Cardiac muscle cell (in vitro differentiated cells and primary cell): ENCODE measurements at regions not wholly inside any gene's neighbourhood (a gene's known extent, or its start where the extent isn't known, plus 50 kb on each side); places are given as distances from the start of the nearest gene placed in this dataset.
"Not testable (repeated sequence)": the region's sequence is repeated elsewhere in the genome, so short reads cannot be mapped to it uniquely, and the experiment has no call there.

Experiments
- DNase-seq, 2 donors: peaks; one replicate each; pipeline versions ENCODE4 v3.0.0 to v3.0.0-alpha.2; 2010 to 2017; ENCODE audit warnings: low read depth in 1 of 2, low spot score in 1 of 2
- H3K27ac ChIP-seq: fragments of 200-600 bp; sonication (generic); 2 replicates; pipeline ENCODE4 v1.5.1; 2016
- H3K27me3 ChIP-seq: fragments of 200-600 bp; sonication (generic); 2 replicates; pipeline ENCODE4 v1.6.0; 2016; ENCODE audit warnings: control low read depth
- H3K36me3 ChIP-seq: fragments of 200-600 bp; sonication (generic); 2 replicates; pipeline ENCODE4 v1.5.1; 2016; ENCODE audit warnings: control low read depth
- H3K4me1 ChIP-seq: fragments of 200-600 bp; sonication (generic); 2 replicates; pipeline ENCODE4 v1.8.1; 2017; ENCODE audit warnings: low read depth, mild to moderate bottlenecking, mixed run types
- H3K4me3 ChIP-seq: fragments of 200-600 bp; sonication (generic); 2 replicates; pipeline ENCODE4 v1.5.1; 2016; ENCODE audit warnings: mild to moderate bottlenecking
- H3K9me3 ChIP-seq: fragments of 200-600 bp; sonication (generic); 2 replicates; pipeline ENCODE4 v1.5.1; 2017; ENCODE audit warnings: low read depth, mild to moderate bottlenecking, control low read depth
- CTCF ChIP-seq: IDR thresholded peaks from 2 replicates; pipeline ENCODE4 v1.5.1; 2012; ENCODE audit warnings: low read depth, mild to moderate bottlenecking, low read length

GRCh38 chr14:97065305-97066067 lies 268.3 kb downstream of the VRK1 start:
- H3K4me1 ChIP-seq, result no peaks in the 10 kb centered on the region
- no peaks in the 10 kb centered on the region for H3K27me3 ChIP-seq
- TF ChIP-seq CTCF, result no peak
- no peaks in the 10 kb centered on the region for H3K9me3 ChIP-seq
- no peak overlapping the region for H3K27ac ChIP-seq
- DNase-seq, result no peak
- H3K4me3 ChIP-seq, result no peak overlapping the region
- H3K36me3 ChIP-seq, result no peaks in the 10 kb centered on the region

DNA sequence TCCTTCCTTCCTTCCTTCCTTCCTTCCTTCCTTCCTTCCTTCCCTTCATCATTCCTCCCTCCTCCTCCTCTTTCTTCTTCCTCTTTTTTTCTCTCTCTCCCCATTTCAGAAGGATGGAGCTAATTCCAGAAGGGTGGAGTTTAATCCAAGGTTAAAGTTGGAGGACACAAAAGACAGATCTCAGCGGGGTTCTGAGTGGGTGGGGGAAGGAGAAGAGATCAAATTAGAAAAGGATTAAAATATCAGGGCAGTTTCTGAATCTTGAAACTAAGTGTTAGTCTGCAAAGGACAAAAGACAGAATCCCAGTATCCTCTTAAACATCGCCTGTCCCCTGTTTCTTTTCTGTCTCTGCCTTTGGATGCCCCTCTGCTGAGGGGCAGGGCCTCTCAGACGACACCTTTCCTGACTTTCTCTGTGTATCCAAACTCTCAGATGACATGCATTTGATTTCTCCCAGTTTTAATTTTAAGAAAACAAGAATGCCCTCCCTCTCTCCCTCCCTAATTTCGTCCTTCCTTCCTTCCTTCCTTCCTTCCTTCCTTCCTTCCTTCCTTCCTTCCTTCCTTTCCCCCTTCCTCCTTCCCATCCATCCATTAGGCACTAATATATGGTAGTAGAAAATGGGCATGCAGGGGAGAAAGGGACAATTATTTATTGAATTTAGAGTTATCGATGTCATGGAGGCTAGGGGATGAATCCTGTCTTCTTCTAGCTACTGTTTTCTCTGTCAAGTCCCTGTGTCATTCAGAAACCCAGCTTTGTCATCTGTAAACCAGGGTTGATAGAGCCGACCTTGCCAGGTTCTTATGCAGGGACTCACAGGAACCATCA lies 269.1 kb downstream of the VRK1 start:
- Histone ChIP-seq H3K36me3 (no peaks in the 10 kb centered on the region), H3K9me3 (no peaks in the 10 kb centered on the region), H3K4me1 (no peaks in the 10 kb centered on the region), H3K27me3 (no peaks in the 10 kb centered on the region), H3K27ac (no peak overlapping the region), H3K4me3 (no peak overlapping the region)
- TF ChIP-seq CTCF, result no peak
- no peak for DNase-seq

- not testable (repeated sequence) for H3K4me1 ChIP-seq, H3K27ac ChIP-seq, H3K27me3 ChIP-seq, H3K4me3 ChIP-seq, H3K9me3 ChIP-seq, DNase-seq, H3K36me3 ChIP-seq
These were observed 271.1 kb downstream of the VRK1 start for GRCh38 chr14:97068293-97068692.

DNA sequence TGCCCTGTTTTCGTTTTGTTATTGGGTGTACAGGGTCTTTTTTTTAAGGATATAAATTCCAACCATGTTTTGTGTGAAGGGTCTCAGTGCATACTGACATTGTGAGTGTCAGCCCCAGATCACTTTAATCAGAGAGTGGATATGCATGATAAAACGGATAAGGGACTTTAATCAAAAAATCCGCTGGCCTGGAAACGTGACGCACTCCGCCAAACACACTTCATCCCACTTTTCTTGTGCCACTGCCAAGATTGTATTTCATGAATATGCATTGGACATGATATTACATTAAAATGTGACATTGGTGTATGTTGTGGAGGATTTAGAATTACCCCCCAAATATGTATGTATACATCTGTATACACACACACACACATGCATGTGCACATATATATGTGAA lies 273.1 kb downstream of the VRK1 start:
- H3K36me3 ChIP-seq, result no peaks in the 10 kb centered on the region
- DNase-seq, result no peak
- TF ChIP-seq CTCF, result no peak
- H3K9me3 ChIP-seq, result no peaks in the 10 kb centered on the region
- no peak overlapping the region for H3K4me3 ChIP-seq
- no peak overlapping the region for H3K27ac ChIP-seq
- H3K27me3 ChIP-seq, result no peaks in the 10 kb centered on the region
- H3K4me1 ChIP-seq, result no peaks in the 10 kb centered on the region

GRCh38 chr14:97071177-97071576 lies 274.0 kb downstream of the VRK1 start:
- H3K4me1 ChIP-seq, result no peaks in the 10 kb centered on the region
- H3K4me3 ChIP-seq, result no peak overlapping the region
- no peaks in the 10 kb centered on the region for H3K36me3 ChIP-seq
- TF ChIP-seq CTCF, result no peak
- H3K9me3 ChIP-seq, result no peaks in the 10 kb centered on the region
- H3K27ac ChIP-seq, result no peak overlapping the region
- no peak for DNase-seq
- no peaks in the 10 kb centered on the region for H3K27me3 ChIP-seq

GRCh38 chr14:97073622-97074021 lies 276.4 kb downstream of the VRK1 start:
- no peaks in the 10 kb centered on the region for H3K36me3 ChIP-seq
- DNase-seq, result no peak
- H3K27me3 ChIP-seq, result no peaks in the 10 kb centered on the region
- TF ChIP-seq CTCF, result no peak
- H3K4me1 ChIP-seq, result no peaks in the 10 kb centered on the region
- H3K27ac ChIP-seq, result no peak overlapping the region
- no peak overlapping the region for H3K4me3 ChIP-seq
- no peaks in the 10 kb centered on the region for H3K9me3 ChIP-seq
